ENCODE measurements at regions not wholly inside any gene's neighbourhood (a gene's known extent, or its start where the extent isn't known, plus 50 kb on each side); places are given as distances from the start of the nearest gene placed in this dataset.

DNA sequence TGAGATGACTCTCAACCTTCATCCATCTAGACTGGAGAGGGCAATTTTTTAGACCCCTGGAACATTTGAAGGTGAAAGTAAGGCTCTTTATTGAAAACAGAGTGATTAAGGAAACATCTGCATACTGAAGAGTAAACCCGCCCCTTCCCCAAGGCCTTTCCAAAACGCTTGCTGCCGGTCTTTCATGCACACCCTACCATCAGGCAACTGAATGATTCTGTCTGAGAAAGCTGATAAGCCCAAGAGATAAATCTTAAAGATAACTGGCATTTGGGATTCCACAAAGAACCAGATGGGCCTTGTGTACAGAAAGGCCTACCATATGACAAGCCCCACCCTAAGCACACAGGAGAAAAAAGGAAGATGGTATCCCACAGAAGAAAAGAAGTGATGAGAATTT, 54.4 kb upstream of the PIK3R1 start:
- DNase-seq (ENCODE audit: low read depth) = no peak

GRCh38 chr5:68159224-68159951, 56.2 kb upstream of the PIK3R1 start:
- DNase-seq (ENCODE audit: low read depth) = no peak

GRCh38 chr5:68155940-68156339, 59.6 kb upstream of the PIK3R1 start:
- DNase-seq (ENCODE audit: low read depth) = no peak

DNA sequence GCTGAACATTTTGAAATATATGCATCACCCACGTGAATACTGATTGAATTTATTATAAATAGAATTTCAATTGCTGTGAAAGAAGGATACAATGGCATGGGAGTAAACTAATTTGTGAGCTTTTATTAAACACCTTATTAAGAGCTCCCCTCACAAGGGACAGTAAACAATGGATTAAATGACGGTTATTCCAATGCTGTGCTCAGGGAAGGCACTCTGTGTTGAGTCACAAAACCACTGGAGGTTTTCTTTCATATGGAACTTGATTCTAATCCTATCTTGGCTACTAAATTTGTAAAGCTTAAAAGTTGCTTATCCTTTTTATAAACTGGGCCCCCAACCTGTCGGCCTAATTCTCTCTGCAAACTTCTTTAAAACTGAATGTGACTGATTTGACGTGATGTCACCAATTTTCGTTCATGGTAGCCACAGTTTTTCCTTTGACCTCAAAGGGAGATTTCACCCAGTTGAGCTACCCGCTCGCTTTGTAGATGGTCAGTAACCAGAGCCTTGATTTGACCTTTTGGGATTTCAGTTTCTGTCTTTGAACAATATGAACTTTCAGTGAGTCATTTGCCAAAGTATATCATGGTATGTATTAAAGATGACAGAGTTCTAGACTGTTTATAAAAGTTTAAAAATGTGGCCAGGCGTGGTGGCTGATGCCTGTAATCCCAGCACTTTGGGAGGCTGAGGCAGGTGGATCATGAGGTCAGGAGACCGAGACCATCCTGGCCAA, 61.3 kb upstream of the PIK3R1 start:
- no peak for DNase-seq (ENCODE audit: low read depth)

DNA sequence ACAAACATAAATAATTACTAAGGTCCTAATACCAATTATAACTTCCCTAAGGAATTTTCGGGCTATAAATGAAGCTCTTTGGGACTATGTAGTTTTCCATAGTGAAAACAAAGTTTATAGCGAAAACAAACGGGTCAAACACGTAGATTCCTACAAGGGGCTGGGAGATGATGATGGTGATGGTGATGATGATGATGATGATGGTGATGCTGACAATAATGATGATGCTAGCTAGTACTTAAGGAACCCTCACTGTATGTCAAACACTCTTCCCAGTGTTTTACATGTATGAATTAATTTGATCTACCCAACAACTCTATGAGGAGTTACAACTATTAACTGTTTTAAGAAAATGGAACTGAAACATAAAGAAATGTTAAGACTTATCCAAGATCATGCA, 63.7 kb upstream of the PIK3R1 start:
- DNase-seq (ENCODE audit: low read depth) = no peak

DNA sequence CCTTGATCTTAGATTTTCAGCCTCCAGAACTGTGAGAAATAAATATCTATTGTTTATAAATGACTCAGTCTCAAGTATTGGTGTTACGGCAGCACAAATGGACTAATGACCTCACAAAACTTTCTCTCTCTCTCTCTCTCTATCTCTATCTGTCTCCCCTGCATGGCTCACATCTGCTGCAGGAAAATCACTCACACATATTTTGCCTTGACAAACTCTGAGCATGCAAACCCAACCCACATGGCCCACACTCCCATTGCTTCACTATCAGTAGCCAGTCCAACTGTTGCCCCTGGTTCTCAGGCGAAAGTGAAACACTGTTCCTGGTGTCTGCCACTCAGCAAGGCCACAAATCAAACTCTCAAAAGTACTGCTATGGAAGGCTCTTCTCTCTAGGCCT, 66.4 kb upstream of the PIK3R1 start:
- DNase-seq (ENCODE audit: low read depth) = peak; percentile 27

GRCh38 chr5:68148096-68148495, 67.5 kb upstream of the PIK3R1 start:
- no peak for DNase-seq (ENCODE audit: low read depth)

DNA sequence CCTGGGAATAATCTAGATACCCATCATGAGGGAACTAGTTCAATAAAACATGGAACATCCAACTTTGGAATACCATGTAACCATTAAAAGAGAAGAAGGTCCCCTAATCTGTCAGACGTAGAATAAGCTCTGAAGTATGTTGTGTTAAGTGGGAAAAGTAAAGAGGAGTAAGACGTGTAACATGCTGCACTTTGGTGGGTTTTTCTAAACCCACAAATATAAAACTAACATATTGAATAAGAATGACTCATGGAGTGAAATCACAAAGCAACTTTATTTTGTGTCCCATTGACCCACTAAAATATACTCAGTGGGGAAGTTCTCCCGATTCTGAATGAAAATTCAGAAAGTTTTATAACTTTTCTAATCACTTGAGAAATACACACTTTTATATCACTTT, 67.9 kb upstream of the PIK3R1 start:
- no peak for DNase-seq (ENCODE audit: low read depth)

DNA sequence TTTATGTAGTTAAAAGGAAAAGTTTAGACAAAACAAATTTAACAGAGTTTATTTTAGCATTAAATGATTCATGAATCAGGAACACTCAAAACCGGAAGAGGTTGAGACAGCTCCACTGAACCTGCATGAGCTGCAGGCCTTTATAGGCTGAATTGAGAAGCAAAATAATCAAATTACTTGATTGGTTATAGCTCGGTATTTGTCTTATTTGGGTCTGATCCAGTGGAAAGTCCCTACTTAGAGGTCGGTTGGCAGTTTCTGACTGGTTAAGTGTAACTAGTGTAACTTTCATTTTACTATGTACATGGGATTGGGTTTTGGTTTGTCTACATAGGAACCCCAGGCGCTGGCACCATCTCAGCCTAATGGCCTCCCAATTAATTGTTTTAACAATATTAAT, 74.1 kb upstream of the PIK3R1 start:
- no peak for DNase-seq (ENCODE audit: low read depth)

GRCh38 chr5:68140763-68141162, 74.8 kb upstream of the PIK3R1 start:
- DNase-seq (ENCODE audit: low read depth) = no peak

GRCh38 chr5:68139611-68140441, 75.7 kb upstream of the PIK3R1 start:
- DNase-seq (ENCODE audit: low read depth) = no peak

DNA sequence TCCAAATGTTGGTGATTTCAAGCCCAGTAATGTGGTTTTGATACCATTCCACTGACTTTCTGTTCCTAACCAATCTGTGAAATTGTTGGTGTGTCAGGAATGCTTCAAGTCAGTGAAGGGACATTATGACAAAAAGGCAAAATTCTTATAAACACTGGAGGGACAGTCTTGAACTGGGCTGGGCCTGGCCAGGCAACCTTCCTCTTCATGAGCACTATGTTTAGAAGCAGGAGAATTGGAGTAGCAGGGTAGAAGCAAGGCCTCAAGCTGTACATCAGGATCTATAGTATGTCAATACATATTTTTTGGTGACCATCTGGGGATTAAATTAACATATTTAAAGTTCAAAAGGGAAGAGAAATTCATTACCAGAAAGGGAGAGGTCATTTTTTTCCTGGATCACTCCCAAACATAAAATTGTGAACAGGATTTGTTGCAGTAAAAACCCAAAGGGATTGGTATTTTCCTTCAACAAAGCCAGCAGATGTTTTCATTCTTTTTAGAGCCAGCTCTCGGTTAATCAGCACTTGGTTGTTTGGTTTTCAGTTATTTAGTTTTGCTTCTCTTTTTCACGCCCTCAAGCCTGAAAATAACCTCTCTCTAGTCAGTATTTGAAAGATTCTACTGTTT, 77.9 kb upstream of the PIK3R1 start:
- DNase-seq (ENCODE audit: low read depth) = peak; percentile 89

GRCh38 chr5:68134669-68135313, 80.8 kb upstream of the PIK3R1 start:
- DNase-seq (ENCODE audit: low read depth) = no peak

GRCh38 chr5:68134033-68134668, 81.4 kb upstream of the PIK3R1 start:
- DNase-seq (ENCODE audit: low read depth) = no peak

- no peak for DNase-seq (ENCODE audit: low read depth)
Observed at GRCh38 chr5:68130253-68130652, 85.3 kb upstream of the PIK3R1 start.

DNA sequence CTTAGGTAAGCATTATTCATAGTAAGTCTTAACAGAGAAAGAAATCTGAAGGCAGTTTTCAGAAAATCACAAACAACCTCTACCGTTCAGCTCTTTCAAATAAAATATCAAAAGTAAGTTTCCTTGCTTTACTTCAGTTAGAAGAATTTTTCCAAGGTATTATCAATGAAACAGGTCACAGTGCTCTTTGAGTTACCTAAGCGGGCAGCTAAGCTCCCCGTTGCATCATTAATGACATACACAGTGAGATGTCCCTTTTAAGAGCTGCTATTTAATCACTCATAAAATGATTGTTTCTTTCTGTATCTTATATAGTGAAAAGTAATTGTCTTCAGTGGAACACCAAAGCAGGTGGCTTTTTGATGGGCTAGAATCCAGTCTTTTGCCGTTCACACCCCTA, 86.2 kb upstream of the PIK3R1 start:
- DNase-seq (ENCODE audit: low read depth) = no peak

GRCh38 chr5:68126886-68127285, 88.7 kb upstream of the PIK3R1 start:
- no peak for DNase-seq (ENCODE audit: low read depth)

DNA sequence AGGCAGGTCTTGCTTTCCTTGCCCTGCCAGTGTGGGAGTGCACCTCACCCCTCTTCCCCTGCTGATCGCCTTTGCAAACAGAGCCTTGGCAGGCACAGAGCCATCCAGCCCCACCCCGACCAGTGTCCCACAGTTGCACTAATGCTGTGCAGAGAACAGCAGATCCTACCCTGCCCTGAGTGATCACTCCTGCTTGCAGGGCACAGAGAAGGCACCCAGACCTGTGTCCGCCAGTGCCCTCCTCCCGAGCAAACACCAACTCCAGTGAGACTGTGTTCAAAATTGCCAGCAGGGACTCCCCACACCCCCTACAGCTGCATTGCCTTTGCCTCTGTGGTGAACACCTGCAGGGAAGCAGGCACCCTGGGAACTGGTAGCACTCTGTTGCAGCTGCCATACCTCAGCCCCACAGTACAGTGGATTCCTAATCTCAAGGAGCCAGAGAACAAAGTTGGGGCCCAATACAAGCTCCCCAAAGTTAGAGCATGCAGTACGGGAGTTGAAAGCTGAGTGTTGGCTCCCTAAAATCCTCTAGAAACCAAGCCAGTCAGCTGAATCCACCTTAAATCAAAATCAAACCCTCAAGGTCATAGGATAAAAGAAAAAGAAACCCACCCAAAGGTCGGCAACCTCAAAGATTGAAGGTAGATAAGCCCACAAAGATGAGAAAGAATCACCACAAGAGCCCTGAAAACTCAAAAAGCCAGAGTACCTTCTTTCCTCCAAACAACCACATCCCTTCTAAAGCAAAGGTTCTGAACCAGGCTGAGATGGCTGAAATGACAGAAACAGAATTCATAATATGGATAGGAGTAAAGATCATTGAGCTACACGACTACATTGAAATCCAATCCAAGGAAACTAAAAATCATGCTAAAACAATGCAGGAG, 92.9 kb upstream of the PIK3R1 start:
- DNase-seq (ENCODE audit: low read depth) = no peak

- no peak for DNase-seq (ENCODE audit: low read depth)
Observed at GRCh38 chr5:68116868-68117411, 98.6 kb upstream of the PIK3R1 start.

GRCh38 chr5:68116408-68116807, 99.1 kb upstream of the PIK3R1 start:
- no peak for DNase-seq (ENCODE audit: low read depth)
